ENCODE measurements at regions not wholly inside any gene's neighbourhood (a gene's known extent, or its start where the extent isn't known, plus 50 kb on each side); places are given as distances from the start of the nearest gene placed in this dataset.

DNA sequence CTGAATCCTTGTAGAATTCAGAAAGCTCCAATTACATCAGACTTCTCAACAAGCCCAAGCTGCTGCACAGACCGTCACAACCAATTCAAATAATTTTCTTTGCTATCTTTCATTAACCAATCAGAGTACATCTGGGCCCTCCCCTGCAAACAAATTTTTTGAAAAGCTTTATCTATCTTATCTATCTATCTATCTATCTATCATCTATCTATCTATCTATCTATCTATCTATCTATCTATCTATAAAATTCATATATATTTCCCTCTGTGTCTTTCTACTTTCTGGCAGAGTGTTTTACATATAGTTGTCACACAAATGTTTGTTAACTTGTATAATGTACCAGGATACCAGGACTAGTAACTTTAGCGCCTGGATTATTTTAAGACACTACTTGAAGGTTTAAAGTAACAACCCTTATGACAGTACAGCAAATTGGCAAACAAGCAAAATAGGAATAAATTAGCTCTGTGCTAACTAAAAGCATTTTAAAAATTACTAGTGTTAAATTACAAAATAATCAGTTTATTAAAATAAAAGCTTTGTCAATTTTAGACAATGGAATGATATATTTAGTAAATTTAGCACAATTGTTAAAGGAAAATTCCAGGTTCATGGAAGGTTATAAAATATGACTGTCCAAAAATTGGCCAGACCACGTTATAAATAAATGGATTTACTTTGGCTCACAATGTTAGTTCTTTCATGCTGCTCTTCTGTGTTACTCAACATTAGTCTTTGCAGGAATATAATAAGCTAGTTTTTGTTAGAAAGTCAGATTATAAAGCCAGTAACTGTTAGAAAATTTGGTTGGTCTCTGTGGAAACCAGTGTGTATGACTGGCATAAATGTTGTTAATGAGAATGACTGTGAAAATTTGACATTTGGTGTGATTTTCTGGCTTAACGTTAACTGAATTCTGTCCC lies 138.6 kb downstream of the SUCNR1 start:
- no peak for DNase-seq (ENCODE audit: low read depth in 1 of 2, low spot score in 2 of 2)
- Histone ChIP-seq H2BK15ac (ENCODE audit: low read length) (no peak overlapping the region), H2AFZ (ENCODE audit: low read length) (no peak overlapping the region), H3K4me1 (replicated peaks in 1 of 4; ENCODE audit: control insufficient read depth in 3 of 4, insufficient read depth in 4 of 4, low read length in 3 of 4) (no peaks in the 10 kb centered on the region), H3K18ac (ENCODE audit: extremely low read depth, low read length) (no peak overlapping the region), H3K23me2 (ENCODE audit: low read depth, low read length) (no peaks in the 10 kb centered on the region), H3K23ac (ENCODE audit: insufficient read length) (no peak overlapping the region), H3K36me3 (ENCODE audit: control insufficient read depth in 2 of 4, insufficient read depth in 4 of 4, low read length in 3 of 4) (no peaks in the 10 kb centered on the region), H3K4ac (replicated peaks; ENCODE audit: insufficient read length, low read depth, low read length) (no peak overlapping the region), H3K4me3 (ENCODE audit: extremely low read depth in 1 of 4, insufficient read depth in 2 of 4, low read depth in 3 of 4, low read length in 4 of 4) (no peak overlapping the region), H2AK5ac (ENCODE audit: low read depth, low read length) (no peak overlapping the region), H2BK120ac (replicated peaks; ENCODE audit: low read depth, low read length) (no peak overlapping the region), H4K8ac (ENCODE audit: extremely low read depth, insufficient read depth, low read length) (no peak overlapping the region), H4K91ac (replicated peaks; ENCODE audit: insufficient read length, low read length) (no peak overlapping the region), H2BK5ac (ENCODE audit: low read depth, low read length) (no peak overlapping the region), H3K14ac (ENCODE audit: insufficient read length) (no peak overlapping the region), H3K79me2 (ENCODE audit: control insufficient read depth in 1 of 2, insufficient read depth in 2 of 2, low read length in 2 of 2) (no peaks in the 10 kb centered on the region), H3K27me3 (replicated peaks in 1 of 4; ENCODE audit: control insufficient read depth in 3 of 4, extremely low read depth in 1 of 4, insufficient read depth in 3 of 4, low read length in 3 of 4) (no peaks in the 10 kb centered on the region), H3K56ac (replicated peaks; ENCODE audit: insufficient read length, low read depth, low read length) (no peak overlapping the region), H3K4me2 (ENCODE audit: insufficient read depth in 1 of 2, low read depth in 2 of 2, low read length in 2 of 2) (no peak overlapping the region), H3K9ac (replicated peaks in 1 of 4; ENCODE audit: extremely low read depth in 1 of 4, low read depth in 3 of 4, low read length in 3 of 4) (no peak overlapping the region), H4K20me1 (replicated peaks in 1 of 2; ENCODE audit: control insufficient read depth in 1 of 2, insufficient read depth in 2 of 2, low read length in 2 of 2) (no peaks in the 10 kb centered on the region), H3K9me3 (ENCODE audit: insufficient read depth in 2 of 2, low read depth in 1 of 2, low read length in 1 of 2) (no peaks in the 10 kb centered on the region), H3K27ac (ENCODE audit: low read depth, low read length) (no peak overlapping the region), H3K79me1 (ENCODE audit: low read depth, low read length) (no peaks in the 10 kb centered on the region), H2BK12ac (ENCODE audit: low read depth, low read length) (no peak overlapping the region), H2BK20ac (ENCODE audit: low read length) (no peak overlapping the region), H4K5ac (ENCODE audit: insufficient read length, low read depth, low read length) (no peak overlapping the region)
- 87% methylated on average over 4 of the region's 4 CpGs; no CpG with 5 or more reads in 1 of the 2 experiments for WGBS, 2 experiments (ENCODE audit: extremely low coverage in 1 of 2, insufficient coverage in 1 of 2, insufficient read length in 1 of 2, insufficient replicate concordance in 2 of 2, low coverage in 1 of 2, low lambda C conversion rate in 2 of 2, missing lambda C conversion rate in 1 of 2)
- FAIRE-seq, result no peak
- CTCF ChIA-PET (ENCODE audit: partially characterized antibody), result no interaction called here
- POLR2A ChIA-PET (ENCODE audit: partially characterized antibody), result no interaction called here
- TF ChIP-seq CHD1 (IDR thresholded peaks at IDR 0.05; ENCODE audit: low read depth, low read length), result no peak
